Urothelium cell line (cell line): ENCODE measurements at regions not wholly inside any gene's neighbourhood (a gene's known extent, or its start where the extent isn't known, plus 50 kb on each side); places are given as distances from the start of the nearest gene placed in this dataset.

Source experiments
- DNase-seq: peaks from one replicate; pipeline ENCODE4 v3.0.0; 2011; ENCODE audit warnings: low spot score, mixed read lengths
- FAIRE-seq: peaks from 2 replicates; lab custom pipeline; 2011; peaks lifted over from hg19 to GRCh38; lab: Jason Lieb, UNC

DNA sequence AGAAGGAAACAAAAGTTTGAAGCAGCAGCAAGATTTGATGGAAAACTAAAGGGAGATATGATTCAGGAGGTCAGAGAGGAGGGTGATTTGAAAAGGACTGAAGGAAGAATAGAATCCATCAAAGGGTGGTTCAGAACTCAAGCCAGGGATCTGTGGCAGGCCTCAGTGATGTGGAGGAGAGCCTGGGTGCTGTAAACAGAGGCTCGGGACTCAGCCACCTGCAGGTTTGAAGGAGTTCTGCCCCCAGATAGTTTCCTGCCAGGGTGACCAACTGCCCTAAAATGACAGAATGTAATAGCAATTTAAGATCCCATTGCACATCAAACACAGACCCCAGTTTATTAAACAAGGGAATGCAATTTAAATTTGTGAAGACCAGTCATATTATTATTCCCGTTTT lies 204.0 kb upstream of the FAT1 start:
- no peak for DNase-seq
- FAIRE-seq = no peak

DNA sequence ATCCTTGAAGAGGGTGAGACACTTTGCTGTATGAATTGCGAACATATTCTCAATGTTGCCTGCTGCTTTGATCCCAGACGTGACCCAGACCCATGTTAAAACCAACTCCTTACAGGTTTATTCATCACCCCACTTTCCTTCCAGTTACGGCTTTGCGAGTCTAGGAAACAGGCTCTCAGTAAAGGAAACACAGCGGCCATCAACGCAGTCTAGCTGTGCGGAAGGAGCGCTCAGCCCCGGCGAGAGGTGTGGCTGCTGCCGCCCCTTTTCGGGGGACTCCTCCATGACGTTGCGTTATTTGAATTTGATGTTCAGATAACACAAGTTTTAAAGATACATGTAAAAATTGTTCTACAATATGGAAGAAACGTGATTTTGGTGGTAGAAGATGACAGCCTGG lies 206.4 kb upstream of the FAT1 start:
- FAIRE-seq = no peak

DNA sequence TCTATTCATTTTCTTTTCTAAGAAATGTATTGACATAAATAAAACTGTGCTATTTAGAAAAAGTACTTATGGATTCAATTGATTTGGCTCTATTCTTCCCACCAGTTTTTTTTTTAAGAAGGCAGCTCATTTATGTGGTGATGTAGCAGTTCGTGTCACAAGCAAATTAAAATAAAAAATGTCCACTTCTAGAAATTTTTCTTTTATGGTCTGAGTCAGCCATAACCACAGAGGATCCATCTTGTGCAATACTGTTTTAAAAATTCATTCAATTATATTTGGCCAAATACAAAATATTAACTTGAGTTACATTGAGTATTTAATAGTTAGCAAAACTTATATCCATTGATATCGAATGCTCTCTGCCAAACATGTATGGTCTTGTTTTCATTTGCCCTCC lies 207.9 kb upstream of the FAT1 start:
- DNase-seq (no peak), FAIRE-seq (no peak)

More for the DNA sequence above, 206.4 kb upstream of the FAT1 start:
- no peak for DNase-seq

DNA sequence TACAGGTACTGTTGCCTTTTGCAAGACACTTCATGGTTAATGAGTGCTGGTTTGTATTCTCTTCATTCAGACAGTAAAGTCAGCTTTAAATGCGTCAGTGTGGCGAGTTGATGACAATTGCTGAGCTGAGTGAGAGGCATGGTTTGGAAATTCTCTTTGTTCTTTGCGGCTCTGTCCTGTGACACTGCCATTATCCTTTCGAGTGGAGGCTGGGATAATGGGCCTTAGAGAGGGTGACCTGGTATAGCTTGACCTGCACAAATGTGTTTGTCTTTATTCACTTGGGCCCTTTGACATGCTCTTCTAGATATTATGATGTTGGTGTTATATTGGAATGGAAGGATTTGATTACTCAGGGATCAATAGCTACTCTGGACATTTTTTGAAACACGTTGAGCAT lies 208.5 kb upstream of the FAT1 start:
- FAIRE-seq = no peak
- DNase-seq = no peak

DNA sequence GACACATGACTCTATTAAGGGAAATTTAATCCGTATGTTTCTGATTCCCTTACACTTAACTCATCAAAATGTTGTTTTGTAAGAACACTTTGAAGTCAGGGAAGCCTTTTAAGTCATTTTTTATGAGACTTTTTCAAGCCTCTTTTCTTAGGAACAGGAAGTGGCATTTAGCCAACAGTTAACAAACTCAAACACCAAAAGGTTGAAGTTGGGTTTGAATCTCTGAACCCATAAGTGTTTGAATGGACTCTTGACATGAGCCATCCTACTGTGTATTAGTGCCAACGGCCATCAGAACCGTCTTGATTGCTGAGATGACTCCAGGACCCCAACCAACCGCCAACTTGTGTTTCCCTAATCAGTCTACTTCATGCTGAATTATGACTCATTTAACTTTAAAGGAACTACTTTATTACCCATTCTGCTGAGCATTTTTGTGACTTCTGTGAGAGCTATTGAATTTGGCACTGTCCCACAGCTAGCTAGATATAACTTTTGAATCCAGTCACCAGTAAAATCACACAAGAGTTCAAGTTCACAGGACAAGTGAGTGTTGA lies 209.1 kb upstream of the FAT1 start:
- peak; percentile 32 for DNase-seq
- FAIRE-seq = no peak

DNA sequence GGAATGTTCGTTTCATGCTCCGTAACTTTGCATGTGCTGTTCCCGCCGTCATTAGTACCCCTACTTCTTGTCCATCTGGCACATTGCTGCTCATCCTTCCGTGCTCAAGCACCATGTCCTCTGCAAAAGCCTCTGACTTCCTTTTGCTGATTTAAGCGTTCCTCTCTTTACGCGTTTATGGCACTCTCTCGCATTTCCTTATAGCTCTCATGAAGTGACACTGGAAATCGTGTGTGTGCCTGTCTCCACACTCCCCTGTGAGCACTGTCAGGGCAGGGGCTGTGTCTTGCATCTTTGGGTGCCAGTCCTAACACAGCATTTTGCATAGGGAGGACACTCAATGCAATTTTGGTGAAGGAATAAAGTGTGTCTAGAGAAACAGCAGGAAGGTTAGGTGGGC lies 210.6 kb upstream of the FAT1 start:
- FAIRE-seq (no peak), DNase-seq (no peak)

DNA sequence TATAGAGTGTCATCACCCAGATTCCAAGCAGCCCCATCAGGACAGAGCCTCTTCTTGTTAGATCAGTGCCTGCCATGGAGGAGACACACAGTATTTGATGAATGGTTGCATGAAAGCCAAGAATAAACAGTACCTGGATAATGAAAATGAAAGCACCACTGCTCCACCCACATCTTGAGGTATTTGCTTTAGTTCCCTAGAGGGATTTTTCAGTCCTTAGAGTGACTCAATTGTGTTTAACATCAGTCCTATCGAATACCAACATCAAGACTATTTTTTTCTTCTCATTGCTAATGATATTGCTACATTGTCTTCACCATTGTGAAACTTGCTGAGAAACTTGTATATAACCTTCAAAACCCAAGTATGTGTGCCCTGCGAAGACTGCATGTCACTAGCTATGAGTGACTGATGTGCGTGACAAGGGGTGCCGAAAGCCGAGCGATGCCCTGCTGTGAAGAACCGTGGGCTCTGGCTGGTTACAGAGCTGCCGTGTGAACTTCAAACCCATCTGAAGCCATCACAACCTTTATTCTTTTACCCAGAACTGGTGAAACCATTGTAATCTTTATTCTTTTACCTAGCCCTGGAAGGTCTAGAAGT lies 211.3 kb upstream of the FAT1 start:
- FAIRE-seq (no peak), DNase-seq (no peak)

DNA sequence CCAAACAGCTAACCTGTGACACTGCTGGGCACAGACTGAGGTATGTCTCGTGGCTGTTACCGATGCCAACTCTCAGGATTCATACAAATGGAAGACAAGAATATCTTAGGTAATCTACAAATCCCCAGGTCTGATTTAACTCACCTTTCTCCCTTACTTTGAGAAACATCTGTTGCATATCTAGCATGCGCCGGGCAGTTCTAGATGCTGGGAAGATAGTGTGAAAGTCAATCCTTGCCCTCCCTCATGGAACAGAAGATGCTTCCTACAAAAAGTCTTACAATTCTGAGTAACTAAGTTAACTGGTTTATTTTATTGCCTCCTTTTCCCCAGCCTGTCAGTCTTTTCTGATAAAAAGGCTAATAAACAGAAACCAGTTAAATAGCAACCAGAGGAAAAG lies 212.2 kb upstream of the FAT1 start:
- no peak for DNase-seq
- FAIRE-seq = no peak

DNA sequence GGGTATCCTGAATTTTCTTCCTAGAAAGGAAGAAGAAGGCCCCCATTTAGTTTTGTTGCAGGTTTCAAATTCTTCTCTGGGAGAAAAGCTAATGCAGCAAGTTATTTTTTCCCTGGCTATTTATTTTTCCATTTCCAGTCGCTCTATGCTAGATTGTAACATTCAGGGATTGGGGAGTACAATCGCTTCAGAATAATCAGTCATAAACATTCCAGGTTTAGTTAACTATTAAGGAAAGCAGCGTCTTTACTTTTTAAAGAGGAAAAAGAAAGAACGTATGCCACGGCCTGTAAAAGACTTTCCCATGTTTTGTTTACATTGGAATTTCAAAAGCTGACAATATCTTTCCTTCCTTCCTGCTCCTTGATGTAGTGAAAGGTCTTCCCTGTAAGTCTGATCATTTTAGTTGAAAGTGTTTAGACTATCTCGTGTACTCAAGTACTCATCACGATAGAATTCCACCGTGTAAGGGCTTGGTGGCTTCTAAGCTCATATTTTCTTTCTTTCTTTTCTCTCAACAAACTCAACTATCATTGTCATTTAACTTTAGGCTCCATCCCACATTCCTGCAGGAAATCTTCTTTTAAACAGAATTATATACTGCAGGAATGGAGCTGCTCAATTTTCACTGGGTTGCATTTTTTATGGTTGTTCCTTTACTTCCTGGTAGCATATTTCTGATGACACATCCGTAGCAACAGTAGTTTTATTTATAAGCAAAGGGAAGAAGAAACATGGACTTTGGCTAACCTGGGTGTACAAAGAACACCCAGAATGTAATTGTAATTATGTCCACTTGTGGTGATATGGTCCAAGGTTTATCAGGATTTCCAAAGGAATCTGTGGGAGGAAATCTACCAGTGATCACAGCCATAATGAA lies 213.1 kb upstream of the FAT1 start:
- no peak for FAIRE-seq
- DNase-seq = peak; percentile 49

DNA sequence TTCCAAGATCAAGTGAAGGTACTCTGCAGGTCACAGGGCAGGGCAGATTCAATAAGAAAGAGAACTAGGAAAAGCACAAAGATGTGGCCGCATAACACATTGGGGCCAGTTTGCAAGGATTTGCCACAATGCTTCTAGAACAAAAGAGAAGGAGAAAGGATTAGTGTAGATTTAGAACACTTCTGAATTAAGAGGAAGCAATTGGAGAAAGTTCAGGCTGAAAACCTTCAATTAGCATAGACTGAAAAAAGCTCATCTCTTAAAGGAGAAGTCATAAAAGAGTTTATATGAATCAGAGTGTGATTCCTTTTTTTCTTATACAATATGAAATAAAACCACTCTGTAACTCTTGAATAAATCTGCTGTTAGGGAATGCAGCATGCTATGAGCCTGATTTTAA lies 215.6 kb upstream of the FAT1 start:
- no peak for DNase-seq
- no peak for FAIRE-seq

DNA sequence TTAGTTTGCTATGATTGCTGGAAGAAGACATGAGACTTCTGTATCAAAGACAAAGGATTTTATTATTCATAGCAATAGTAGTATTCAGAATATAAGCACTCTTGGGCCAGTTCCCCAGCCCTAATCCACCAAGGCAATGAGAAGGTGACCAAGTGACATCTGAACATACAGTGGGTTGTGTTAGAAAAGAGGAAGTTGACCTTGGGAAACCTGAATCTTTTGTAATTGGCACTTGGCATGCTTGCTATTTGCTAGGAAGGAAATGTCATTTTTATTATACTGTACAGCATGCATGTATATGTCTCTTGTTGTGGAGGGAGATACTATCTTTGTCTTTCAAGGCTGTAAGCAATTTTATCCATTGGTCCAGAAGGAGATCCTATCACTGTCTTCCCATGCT lies 216.1 kb upstream of the FAT1 start:
- no peak for DNase-seq
- no peak for FAIRE-seq

DNA sequence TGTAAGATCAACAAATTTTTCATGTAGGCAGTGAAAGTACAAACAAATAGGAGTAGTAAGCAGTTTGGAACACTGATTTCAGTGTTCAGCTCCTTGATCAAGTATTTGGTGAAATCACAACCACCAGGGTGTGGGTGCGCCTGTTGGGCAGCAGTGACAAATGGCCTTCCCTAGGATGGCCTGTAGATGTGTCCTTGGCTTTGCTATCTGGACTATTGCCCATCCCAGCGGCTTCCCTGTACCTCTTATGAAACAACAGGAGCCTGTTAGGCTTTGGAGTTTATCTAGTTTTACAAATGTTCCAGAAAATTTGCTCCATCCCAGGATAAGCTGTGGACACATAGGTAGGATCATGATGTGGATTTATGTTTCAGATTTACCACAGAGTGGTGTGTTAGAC lies 216.8 kb upstream of the FAT1 start:
- FAIRE-seq = no peak
- DNase-seq = no peak

DNA sequence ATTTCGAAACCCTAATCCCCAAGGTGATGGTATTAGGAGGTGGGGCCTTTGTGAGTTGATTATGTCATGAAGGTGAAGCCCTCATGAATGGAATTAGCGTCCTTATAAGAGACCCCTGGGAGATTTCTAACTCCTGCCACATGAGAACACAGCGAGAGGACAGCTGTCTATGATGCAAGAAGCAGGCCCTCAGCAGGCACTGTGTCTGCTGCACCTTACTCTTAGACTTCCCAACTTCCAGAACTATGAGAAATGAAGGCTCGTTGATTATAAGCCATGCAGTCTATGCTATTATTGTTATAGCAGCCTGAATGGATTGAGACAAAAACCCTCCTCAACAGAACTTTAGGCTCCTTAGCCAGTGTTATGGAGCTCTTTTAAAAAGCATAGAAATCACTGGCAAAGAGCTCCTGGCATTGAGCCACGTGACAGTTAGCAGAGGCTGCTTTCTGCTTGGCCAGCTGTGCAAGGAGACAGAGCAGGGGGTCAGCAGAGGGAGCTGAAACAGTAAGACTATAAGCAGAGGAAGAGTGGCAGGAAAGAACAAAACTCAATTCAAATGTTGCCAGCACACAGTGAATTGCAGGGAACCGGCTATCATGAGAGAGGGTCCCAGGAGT lies 219.2 kb upstream of the FAT1 start:
- DNase-seq (no peak), FAIRE-seq (no peak)

DNA sequence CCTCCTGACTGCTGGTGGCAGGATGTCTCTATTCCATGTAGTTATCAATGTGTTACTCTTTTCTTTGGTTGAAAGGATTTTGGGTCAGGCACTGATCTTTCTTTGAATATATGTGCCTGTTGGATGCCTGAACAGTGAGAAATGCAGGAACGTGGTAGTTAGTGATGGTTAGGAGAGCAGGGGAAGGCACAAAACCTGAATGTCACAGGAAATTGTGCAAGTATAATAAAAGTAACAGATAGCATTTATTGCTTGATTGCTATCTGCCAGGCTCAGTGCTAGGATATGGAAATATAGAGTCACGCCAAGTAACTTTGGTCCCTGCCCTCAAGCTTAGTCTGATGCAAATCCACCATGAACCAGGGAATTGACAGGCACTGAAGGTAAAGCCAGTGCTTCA lies 219.8 kb upstream of the FAT1 start:
- no peak for DNase-seq
- FAIRE-seq = no peak

DNA sequence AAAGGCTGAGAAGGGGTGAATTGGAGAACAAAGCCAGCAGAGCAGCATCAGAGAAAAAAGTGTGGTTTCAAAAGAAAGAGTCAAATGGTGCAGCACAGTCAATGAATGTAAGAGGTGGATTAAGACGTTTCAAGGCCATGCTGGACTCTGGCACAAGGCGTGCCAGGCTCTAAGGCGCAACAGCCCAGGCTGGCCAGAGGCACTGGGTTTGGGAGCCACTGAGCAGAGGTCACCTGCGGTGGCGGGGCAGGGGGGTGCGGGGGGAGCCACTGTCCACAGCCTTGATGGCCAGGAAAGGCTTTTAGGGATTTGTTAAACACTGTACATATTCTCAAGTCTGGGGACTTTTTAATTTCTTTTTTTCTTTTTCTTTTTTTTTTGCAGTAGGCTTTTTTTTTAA lies 222.5 kb upstream of the FAT1 start:
- DNase-seq (no peak), FAIRE-seq (no peak)

DNA sequence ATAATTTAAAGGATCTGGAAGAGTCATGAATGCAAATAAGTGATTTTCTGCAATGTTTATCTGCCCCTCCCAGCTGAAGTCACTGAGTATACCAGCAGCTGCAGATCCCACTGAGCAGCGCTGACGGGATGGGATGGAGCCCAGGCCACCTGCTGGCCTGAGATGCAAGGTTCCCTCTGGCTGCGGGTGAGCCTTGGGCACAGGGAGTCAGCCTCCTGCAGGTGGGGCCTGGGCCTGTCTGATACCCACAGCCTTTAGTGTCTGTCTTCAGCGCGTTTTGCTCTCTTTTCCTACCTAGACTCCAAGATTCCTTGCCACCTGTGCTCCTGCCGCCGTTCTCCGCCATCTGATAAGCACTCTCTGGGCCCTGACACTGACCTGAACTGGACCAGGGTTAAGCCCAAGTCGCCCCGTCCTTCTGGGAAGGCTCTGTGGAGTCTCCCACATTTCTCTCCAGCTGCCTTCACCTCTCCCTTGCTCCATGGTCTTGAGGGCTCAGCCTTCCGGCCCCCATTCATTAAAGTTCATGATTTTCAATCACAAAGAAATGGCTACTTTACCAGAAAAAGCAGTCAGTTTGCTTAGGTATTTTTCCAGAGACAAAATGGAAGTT lies 223.1 kb upstream of the FAT1 start:
- no peak for FAIRE-seq
- DNase-seq = peak; percentile 37

DNA sequence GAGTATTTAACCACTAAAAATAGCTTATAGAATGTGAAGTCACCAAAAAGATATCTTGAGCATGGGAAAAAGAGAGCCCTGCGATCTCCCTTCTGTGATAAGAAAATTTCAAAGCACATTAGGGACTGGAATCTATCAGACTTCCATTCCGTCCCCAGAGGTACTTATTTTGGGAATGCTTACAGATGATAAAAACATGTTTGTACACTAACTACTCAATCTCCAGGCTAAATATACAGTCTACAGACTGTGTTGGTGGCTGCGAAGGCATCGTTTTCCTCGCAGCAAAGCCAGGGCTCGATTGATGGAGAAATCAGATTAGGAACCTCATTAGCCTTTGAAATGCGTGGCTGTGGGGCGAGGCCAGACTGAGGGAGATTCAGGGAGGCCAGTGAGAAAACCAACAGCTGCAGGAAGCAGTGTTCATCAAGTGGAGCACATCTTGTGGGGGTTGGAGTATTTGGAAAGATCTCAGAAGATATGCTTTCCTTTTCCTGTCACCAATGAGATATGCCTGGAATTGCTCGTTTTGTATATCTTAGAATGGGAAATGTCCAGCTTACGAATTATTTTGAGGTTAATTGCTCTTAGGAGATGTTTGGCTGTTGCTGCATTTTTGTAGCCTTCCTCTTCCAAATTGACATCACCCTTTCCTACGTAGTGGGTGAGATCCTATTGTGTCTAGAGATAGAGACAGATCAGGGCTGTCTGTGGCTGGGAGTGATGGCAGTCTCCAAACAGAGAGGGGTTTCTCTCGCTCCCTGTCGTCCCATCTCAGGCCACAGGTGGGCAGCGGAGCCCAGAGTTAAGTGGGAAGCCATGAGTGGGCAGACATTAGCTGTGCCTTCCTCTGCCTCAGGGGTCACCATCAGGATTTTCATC lies 224.9 kb upstream of the FAT1 start:
- DNase-seq (peak; percentile 42), FAIRE-seq (no peak)

DNA sequence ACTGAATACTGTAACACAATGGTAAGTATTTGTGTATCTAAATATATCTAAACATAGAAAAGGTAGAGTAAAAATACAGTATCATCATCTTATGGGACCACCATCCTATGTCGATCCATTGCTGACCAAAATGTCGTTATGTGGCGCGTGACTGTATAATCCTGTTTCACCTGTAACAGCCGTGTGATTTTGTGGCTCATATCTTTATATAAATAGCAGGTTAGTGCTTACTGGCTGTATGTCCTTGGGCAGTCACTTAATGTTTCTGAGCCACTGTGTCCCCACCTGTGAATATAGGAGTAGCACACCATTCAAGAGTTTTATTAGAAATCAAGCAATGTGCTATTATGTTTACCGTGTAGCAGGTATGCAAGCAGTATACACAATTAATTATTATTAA lies 226.2 kb upstream of the FAT1 start:
- FAIRE-seq = no peak
- DNase-seq = no peak

DNA sequence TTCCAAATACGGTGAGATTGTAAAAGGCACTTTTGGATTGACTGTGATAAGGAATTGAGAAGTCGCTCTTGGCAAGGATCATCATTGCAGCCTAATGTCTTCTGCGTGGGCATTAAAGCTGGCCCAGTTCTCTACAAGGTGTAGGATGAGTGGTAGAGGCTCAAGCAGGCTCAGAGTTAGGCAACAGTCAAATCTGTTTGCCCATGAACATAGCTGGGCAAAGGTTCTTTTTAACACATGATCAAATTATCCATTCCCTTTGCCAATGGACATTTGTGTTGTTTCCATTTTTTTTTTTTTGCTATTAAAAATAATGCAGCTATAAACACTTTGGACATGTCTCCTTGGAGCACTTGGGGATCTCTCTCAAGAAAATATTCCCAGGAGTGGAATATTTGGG lies 229.1 kb upstream of the FAT1 start:
- DNase-seq (no peak), FAIRE-seq (no peak)

DNA sequence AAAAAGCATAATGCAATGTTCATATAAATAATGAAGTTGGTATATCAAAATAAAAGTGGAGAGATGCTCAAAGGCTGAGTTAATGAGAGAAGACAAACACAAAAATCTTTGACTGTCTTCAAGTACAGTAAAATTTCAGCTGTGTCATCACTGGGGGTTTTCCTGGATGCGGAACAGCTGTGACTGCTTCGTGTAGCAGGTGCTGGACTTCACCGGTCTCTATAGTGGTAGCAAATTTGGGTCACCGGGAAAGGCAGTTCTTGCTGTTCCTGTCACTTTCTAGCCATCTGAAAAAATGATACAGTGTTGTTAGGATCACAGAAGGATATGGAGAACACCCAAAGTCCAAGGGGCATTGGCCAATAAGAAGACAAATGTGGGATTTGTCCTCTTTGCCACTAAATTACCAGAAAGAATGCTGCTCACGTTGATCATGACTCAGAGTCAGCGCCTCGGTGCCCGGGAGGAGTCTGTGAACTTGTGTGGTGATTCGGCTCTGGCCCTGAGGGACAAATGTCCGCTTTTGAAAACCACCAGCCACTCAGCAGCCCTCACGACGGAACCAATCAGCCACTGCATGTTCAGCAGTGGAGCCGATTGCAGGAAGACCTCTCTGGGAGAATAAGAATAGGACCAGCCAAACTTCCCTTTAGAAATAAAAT lies 230.1 kb upstream of the FAT1 start:
- FAIRE-seq = no peak
- no peak for DNase-seq
